ENCODE measurements at regions not wholly inside any gene's neighbourhood (a gene's known extent, or its start where the extent isn't known, plus 50 kb on each side); places are given as distances from the start of the nearest gene placed in this dataset.

GRCh38 chr13:47869776-47870175 is 131.3 kb downstream of the SUCLA2 start:
- Mint-ChIP-seq H3K27ac (no peak overlapping the region), H3K4me3 (ENCODE audit: low read depth) (no peak overlapping the region), H3K9me3 (ENCODE audit: low read depth) (peaks cover 17% of the 10 kb centered on the region), H3K27me3 (no peaks in the 10 kb centered on the region), H3K36me3 (ENCODE audit: insufficient read depth) (peaks cover 5% of the 10 kb centered on the region), H3K4me1 (ENCODE audit: low read depth) (peaks cover 6% of the 10 kb centered on the region)
- TF ChIP-seq, protein P1, sequence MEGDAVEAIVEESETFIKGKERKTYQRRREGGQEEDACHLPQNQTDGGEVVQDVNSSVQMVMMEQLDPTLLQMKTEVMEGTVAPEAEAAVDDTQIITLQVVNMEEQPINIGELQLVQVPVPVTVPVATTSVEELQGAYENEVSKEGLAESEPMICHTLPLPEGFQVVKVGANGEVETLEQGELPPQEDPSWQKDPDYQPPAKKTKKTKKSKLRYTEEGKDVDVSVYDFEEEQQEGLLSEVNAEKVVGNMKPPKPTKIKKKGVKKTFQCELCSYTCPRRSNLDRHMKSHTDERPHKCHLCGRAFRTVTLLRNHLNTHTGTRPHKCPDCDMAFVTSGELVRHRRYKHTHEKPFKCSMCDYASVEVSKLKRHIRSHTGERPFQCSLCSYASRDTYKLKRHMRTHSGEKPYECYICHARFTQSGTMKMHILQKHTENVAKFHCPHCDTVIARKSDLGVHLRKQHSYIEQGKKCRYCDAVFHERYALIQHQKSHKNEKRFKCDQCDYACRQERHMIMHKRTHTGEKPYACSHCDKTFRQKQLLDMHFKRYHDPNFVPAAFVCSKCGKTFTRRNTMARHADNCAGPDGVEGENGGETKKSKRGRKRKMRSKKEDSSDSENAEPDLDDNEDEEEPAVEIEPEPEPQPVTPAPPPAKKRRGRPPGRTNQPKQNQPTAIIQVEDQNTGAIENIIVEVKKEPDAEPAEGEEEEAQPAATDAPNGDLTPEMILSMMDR (IDR thresholded peaks at IDR 0.05; ENCODE audit: unreplicated experiment): no peak
- no peak for DNase-seq (ENCODE audit: low spot score, unreplicated experiment)

DNA sequence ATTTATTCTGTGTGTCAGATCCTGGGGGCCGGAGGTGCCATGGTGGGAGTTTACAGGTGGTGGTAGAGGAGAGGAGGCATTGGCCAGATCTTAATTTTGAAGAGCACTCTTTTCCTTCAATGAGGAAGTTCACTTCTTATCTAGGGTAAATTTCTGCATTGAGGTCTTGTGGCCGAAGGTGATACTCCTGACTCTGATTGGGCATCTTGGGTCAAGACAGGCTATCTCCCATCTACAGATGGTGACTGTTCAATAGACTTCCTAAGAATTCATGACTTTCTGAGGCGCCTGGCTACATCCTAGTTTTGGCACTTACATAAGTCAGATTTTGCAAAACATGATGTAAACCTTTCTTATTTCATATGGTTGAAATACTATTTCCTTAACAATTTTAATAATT is 135.2 kb downstream of the SUCLA2 start:
- no peaks in the 10 kb centered on the region for H3K9me3 Mint-ChIP-seq (ENCODE audit: low read depth)

DNA sequence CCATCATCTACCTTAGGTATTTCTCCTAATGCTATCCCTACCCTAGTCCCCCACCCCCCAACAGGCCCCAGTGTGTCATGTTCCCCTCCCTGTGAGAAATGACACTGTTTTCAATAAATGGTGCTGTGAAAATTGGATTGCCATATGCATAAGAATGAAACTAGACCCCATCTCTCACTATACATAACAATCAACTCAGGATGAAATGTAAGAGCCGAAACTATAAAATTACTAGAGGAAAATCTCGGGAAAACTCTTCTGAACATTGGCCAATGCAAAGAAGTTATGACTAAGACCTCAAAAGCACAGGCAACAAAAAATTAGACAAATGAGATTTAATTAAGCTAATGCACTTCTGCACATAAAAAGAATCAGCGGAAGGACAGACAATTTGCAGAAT is 138.2 kb downstream of the SUCLA2 start:
- Mint-ChIP-seq H3K36me3 (ENCODE audit: insufficient read depth) (no peaks in the 10 kb centered on the region), H3K4me3 (ENCODE audit: low read depth) (no peak overlapping the region), H3K27ac (no peak overlapping the region), H3K9me3 (ENCODE audit: low read depth) (no peaks in the 10 kb centered on the region), H3K27me3 (no peaks in the 10 kb centered on the region), H3K4me1 (ENCODE audit: low read depth) (peaks cover 4% of the 10 kb centered on the region)
- DNase-seq (ENCODE audit: low spot score, unreplicated experiment): no peak
- TF ChIP-seq, protein P1 (IDR thresholded peaks at IDR 0.05; ENCODE audit: unreplicated experiment): no peak

More for the DNA sequence above, 135.2 kb downstream of the SUCLA2 start:
- Mint-ChIP-seq H3K27me3 (no peaks in the 10 kb centered on the region), H3K4me1 (ENCODE audit: low read depth) (peaks cover 6% of the 10 kb centered on the region), H3K36me3 (ENCODE audit: insufficient read depth) (no peaks in the 10 kb centered on the region), H3K27ac (peak overlapping the region; percentile 5), H3K4me3 (ENCODE audit: low read depth) (no peak overlapping the region)
- DNase-seq (ENCODE audit: low spot score, unreplicated experiment): no peak
- TF ChIP-seq, protein P1 (IDR thresholded peaks at IDR 0.05; ENCODE audit: unreplicated experiment): no peak

- Mint-ChIP-seq H3K27ac (no peak overlapping the region), H3K4me1 (ENCODE audit: low read depth) (no peaks in the 10 kb centered on the region), H3K36me3 (ENCODE audit: insufficient read depth) (no peaks in the 10 kb centered on the region), H3K27me3 (no peaks in the 10 kb centered on the region), H3K9me3 (ENCODE audit: low read depth) (no peaks in the 10 kb centered on the region), H3K4me3 (ENCODE audit: low read depth) (no peak overlapping the region)
- TF ChIP-seq, protein P1 (IDR thresholded peaks at IDR 0.05; ENCODE audit: unreplicated experiment): no peak
- no peak for DNase-seq (ENCODE audit: low spot score, unreplicated experiment)
Observed at GRCh38 chr13:47859165-47859564, 141.9 kb downstream of the SUCLA2 start.

DNA sequence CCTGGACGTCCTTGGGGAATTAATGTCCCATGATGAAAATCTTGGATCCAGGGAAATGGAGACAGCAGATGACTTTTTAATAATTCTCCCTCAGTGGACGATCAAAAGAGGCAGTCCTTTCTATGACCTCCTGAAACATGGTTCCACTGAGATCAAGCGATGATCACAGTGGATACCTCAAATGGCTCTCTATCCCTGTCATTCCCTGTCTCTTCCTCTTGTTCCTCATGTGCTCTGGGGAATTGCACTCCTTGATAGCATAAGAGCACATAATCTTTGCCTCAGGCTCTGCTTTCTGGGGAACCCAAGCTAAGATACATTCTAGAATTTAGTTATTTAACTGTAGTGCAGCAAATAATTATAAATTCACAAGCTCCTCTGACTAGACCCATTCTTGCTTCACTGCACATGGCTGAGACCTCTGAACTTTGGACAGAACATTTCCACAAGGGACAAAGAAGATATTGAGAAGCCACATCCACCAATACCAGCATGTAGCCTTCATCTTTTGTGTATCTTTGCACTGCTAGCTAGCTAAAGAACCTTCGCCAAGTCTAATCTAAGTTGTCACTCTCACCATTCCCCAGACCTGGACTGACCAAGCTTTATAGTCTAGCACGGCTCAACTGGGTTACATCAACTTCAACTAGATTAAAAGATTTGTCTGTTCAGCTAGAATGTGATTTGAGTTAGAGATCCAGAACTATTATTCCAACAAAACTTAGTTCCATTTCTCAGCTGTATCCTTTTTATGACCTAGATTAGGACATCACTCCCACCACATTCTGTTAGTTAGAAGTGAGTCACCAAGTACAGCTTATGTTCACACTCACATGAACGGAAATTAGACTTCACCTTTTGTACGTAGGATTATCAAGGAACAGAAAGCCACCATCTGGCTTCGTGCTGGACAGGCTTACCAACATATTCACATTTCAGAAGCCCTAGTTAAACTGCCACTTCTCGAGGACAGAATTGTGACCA is 142.7 kb downstream of the SUCLA2 start:
- Mint-ChIP-seq H3K9me3 (ENCODE audit: low read depth) (no peaks in the 10 kb centered on the region), H3K4me3 (ENCODE audit: low read depth) (no peak overlapping the region), H3K4me1 (ENCODE audit: low read depth) (no peaks in the 10 kb centered on the region), H3K36me3 (ENCODE audit: insufficient read depth) (no peaks in the 10 kb centered on the region), H3K27ac (no peak overlapping the region), H3K27me3 (no peaks in the 10 kb centered on the region)
- no peak for DNase-seq (ENCODE audit: low spot score, unreplicated experiment)
- TF ChIP-seq, protein P1 (IDR thresholded peaks at IDR 0.05; ENCODE audit: unreplicated experiment): no peak
